ENCODE measurements at regions not wholly inside any gene's neighbourhood (a gene's known extent, or its start where the extent isn't known, plus 50 kb on each side); places are given as distances from the start of the nearest gene placed in this dataset.

DNA sequence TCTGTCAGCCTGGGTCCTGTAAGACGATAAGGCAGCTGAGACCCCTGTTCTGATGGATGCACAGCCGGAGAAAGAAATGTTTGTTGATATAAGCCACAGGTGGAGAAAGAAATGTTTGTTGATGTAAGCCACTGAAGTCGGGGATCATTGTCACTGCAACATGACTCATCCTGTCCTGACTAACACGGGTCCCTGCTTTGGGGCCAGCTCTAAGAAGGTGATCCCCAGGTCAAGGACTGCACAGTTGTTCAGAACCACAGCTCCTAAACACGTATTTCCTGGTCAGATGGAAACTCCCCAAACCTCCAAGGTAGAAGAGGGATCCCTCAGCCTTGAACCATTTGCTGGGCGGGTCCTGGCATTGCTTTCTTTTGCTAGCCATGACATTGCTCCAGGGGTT is 86.4 kb upstream of the IGSF21 start:
- no peak for DNase-seq

DNA sequence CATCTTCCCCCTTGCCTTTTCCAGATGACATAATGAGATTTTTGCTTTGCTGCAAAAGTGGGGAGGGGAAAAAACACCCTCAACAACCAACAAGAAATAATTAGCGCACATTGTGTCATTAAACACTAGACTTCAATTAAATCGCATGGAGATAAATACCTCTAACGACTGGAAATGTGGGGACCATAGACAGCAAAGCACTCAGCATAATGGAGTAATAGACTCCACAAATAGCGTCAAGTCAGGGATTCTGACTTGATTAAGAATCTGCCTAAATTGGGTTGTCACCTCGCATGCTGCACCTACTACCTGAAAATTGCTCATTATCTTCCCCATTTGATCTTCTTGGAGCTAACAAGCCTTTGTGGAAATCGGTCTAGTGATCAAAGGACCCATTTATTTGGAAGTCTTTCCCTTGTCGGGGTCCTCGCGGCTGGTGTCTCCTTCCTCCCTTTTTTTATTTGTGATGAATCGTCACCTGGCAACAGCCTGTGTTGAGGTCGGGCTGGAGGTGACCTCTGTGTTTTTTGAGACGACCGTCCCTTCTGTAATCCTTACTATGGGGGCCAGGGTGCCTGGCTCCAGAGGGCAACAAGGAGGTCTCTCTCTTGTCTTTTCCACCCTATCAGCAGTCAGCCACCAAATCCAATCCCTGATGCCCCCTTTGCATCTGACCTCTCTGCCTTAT is 75.3 kb upstream of the IGSF21 start:
- no peak for DNase-seq

DNA sequence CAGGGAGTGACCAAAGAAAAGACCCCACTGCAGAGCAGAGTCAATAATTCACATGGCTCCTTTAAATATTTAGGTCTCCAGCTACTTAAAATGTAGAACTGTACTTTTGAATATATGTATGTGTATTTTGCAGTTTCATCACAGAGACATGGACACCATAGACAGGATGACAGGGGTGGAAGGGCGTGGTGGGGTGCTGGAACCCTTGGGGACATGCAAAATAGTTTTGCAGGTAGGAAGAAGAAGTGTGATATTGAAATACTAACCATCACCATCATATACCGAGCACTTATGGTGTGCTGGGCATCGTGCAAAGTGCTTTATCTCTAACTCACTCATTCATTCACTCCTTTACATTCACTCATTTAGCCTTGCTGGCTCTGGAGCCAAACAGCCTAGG is 72.5 kb upstream of the IGSF21 start:
- DNase-seq: no peak

DNA sequence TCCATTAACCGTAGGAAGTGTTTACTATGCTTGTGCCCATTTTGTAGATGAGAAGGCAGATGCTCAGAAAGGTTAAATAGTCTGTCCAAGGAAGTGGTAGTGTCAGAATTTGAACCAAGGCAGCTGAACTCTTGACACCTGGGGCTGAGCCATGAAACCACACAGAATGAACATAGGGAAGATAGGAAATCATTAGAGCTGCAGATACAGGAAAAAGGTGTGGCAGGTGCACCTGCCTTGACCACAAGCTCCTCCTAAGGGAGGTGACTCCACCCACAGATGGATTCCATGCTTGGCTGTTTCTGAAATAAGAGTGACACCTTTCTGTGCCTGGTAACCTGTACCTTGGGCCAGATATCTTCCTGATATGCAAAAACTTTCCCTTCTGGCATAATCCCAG is 69.9 kb upstream of the IGSF21 start:
- no peak for DNase-seq

DNA sequence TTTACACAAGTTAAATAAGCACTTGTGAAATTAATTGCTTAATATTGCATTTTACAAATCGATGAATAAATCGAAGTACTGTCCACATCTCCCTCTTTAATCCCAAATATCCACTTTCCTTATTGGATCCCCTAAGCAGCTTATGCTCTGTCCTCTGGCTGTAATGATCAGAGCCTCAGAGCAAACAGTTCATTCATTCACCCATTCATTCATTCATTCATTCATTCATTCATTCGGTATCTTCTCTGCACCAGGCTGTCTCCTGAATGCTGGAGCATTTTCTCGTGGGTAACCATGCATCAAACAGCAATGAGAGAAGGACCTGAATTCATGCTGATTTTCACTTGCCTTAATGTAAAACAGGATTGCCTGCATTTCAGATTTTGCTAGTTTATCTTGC is 69.5 kb upstream of the IGSF21 start:
- DNase-seq: no peak

DNA sequence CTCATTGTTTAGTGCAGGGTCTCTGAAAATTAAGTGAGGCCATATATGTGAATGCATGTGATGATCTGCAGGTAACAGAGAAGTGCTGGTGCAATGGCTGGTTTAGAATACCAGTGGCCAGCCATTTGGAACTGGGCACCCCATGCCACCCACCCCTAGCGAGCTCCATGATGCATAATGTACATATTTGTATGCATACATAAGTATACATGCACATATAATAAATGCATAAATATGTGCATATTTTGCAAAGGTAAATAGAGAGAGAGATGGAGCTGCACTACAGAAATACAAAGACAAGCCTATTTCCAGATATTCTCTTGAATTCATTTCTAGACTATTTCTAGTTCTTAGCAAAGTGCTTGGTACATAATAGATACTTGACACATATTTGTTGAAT is 68.5 kb upstream of the IGSF21 start:
- DNase-seq: no peak

DNA sequence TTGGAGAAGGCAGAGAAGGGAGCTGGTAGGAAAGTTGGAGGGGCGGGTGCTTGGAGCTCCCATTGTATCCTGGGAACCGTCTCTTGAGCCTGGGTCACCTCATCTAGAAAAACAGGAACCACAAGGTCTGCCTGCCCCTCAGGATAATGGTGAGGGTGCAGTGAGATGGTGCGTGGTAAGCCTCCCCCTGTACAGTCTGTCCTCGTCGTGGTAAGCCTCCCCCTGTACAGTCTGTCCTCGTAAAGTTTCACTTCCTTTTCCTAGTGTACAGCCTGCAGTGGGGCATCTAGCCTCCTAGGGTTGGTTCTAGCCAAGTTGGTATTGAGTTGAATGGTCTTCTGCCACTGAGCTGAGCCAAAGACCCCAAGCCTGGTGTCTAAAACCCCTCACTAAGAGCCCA is 66.5 kb upstream of the IGSF21 start:
- no peak for DNase-seq

DNA sequence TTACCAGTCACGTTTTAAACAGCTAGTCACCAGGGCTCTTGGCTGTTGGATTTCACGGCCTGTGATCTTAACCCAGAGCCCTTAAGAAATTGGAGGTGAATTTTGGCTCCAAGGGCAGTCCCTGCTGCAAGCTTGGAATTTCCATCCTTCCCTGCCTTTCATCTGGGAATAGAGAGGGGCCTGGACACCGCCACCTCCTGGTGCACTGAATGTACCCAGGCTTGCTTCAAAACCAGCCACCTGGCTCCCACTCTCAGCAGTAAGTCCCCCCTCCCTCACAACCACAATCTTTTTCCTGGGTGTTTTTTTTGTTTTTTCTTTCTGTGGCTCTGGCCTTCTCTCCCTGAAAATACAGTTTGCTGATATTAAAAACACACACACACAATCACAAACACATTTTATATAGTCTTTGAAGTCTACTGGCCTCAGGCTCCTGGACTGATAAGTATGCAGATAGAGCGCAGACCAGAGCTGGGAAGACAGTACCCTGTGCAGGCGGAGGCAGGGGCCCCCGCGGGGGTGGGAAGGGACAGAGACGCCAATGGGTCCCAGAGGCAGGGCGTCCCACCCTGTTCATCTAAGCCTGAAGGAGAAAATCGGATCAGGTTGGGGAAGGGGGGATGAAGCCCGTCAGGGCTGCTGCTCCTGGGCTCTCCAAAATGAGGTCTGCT is 65.8 kb upstream of the IGSF21 start:
- no peak for DNase-seq

DNA sequence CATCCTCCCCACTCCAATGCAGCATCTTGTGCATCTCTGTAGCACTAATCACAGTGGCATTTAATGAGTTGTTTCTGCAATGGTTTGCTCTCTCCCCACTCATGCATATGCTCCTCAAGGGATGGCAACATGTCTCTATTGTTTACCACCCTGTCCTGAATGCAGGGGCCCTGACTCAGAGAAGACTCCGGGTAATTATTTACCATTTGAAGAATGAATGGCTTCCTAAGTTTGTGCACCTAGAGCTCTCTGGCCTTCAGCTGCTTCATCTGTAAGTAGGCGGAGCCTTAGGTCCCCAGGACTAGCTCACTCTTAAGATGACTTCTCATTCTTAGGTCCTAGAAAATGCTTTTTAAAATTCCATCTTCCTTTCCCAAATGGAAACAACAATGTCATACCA is 63.7 kb upstream of the IGSF21 start:
- no peak for DNase-seq

DNA sequence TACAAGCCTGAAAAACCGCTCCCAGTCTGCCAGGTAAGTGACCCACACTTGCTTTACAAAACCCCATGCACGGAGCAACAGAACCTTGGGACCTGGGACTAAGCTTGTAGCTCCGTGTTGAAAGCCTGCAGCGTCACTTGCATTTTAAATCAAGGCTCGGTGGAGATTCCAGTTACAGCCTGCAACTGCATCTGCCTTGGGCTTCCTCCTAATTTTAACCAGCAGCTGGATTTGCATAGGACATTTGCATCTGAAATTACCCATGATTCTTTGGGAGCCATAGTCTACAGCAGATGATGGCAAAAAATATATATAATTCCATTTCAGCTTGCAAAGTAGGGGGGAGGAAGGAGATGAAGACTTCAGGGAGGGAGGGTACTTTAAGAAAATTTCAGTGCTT is 62.4 kb upstream of the IGSF21 start:
- DNase-seq: no peak

DNA sequence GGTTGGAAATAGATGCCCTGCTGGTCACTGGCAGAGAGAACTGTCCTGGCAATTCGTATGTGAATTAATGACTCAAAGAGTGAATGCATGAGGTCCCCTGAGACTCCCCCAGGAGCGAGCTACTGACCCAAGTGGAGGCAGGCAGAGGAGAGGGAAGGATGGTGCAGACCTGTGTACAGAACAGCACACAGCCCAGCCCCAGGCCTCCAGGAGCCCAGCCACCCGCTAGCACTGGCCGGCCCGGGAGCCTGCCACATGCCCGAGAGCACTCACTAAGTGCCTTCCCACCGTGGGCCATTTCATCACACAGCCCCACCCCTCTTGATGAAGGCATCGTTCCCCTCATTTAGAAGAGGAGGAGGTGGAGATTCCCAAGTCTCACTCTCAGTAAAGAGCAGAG is 62.0 kb upstream of the IGSF21 start:
- DNase-seq: no peak

DNA sequence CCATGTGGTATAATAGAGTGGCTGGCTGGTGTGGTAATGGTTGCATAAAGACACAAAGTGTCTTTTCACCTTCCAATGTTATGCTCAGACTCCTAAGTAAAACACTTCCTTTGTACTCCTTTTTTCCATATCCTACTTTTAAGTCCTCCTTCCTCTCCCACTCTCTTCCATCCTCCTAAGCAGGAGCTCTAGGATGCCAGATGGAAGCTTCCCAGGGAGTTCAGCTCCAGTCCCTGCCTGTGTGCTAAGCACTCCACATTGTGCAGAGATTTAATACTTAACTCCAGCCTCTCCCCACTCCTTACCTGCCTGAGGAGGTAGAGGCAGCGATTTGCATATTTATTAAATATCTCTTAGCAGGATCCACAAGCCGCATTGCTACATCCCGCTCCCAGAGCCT is 60.5 kb upstream of the IGSF21 start:
- DNase-seq: no peak

DNA sequence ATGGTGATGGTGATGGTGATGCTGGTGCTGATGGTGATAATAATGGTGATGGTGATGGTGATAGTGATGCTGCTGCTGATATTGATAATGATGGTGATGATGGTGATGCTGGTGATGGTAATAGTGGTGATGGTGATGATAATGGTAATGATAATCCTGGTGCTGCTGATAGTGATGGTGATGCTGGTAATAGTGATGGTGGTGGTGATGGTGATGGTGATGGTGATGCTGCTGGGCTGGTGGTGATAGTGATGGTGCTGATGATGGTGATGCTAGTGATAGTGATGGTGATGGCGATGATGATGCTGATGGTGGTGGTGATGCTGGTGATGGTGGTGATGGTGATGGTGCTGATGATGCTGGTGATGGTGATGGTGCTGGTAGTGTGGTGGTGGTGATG is 58.4 kb upstream of the IGSF21 start:
- DNase-seq: no peak

DNA sequence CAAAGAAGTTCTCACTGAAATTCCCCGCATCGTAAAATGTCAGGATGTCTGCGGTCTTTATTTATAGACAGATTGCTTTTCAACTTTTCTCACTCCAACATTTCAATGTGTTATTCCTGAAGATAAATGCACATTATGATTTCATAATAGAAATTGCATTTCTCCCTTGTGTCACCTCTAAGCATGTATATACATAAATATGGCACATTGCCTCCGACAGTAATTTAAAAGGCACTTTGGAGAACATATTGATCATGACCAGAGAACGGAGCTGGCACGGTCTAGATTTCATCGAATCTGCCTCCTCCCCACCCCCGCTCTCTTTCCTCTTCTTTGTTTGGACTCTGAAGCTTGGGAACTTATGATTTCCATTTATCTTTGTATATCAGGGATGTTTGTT is 54.9 kb upstream of the IGSF21 start:
- DNase-seq: no peak

DNA sequence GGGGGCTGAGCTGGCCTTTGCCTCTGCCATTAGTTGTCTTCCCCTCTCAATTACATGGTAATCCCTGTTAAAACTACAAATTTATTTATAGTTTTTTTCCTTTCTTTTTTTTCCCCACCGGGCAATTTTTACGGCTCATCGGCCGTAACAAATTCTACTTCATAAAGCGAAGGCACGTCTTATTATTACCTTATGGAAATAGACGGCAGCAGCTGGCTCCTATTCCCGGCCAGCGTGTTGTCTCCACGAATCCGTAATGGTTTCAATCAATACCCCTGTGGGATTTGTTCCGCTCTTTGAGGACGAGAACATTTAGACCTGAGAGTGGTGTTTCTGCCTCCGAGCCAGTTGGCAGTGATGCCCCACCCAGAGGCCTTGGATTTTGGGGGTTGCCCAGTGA is 52.4 kb upstream of the IGSF21 start:
- no peak for DNase-seq

DNA sequence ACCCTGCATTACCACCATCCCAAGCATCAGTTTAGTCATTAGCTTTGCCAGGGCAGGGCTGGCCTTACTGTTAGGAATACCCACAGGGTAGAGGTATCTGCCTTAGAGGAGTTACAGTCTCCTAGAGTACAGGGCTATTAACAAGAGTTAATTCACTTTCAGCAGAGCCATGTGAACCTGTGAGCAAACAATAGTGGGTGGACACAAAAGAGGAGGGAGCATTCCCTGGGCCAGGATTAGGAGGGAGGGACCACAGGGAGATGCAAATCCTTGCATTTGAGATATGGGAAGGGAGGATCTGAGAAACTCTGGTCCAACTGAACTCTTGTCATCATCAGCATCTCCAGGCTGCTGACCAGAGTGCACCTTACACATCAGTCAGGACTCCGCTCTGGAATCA is 51.1 kb upstream of the IGSF21 start:
- DNase-seq: no peak

DNA sequence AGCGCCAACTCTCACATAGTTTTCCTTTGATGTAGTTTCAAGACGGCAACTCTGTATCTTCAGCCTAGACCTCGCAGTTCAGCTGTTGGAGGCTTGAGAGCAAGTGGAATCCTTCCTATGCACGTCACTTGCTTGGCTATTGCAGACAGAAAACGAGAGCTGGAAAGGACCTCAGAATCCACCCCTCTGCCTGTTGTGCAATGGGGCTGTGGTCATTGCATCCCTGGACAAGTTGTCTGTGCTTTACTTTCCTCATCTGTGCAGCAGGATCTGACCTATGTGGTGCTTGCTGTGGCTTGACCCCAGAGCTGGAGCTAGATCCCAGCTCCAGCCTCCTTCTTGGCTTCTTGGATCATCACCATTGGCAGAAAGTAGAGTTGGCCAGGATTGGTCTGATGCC is 50.0 kb upstream of the IGSF21 start:
- DNase-seq: no peak

All from stimulated activated CD4-positive, alpha-beta T cell treated with anti-CD3 and anti-CD28 coated beads, Interleukin-1b, Interleukin-23, amount 100 ng/mL, for 48 hours (primary cell).